ENCODE measurements at regions not wholly inside any gene's neighbourhood (a gene's known extent, or its start where the extent isn't known, plus 50 kb on each side); places are given as distances from the start of the nearest gene placed in this dataset.

DNA sequence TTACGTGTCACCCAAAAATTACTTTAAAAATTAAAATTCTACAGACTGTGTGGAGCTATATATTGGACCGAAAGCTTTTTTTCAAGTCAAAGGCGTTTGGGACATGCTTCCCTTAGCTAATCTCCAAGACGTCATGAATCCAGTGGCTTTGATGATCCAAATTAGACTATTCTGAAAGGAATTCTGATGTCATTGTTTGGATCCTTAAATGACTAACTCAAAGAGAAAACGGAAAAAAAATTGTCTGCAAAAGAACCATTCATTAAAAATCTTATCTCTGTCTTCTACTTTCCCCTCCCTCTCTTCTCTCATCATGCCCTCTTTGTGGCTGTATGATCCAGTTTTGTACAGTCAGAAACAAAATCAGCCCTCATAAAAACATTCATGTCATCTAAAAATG, 161.8 kb downstream of the ETV1 start:
- TF ChIP-seq, protein P1, sequence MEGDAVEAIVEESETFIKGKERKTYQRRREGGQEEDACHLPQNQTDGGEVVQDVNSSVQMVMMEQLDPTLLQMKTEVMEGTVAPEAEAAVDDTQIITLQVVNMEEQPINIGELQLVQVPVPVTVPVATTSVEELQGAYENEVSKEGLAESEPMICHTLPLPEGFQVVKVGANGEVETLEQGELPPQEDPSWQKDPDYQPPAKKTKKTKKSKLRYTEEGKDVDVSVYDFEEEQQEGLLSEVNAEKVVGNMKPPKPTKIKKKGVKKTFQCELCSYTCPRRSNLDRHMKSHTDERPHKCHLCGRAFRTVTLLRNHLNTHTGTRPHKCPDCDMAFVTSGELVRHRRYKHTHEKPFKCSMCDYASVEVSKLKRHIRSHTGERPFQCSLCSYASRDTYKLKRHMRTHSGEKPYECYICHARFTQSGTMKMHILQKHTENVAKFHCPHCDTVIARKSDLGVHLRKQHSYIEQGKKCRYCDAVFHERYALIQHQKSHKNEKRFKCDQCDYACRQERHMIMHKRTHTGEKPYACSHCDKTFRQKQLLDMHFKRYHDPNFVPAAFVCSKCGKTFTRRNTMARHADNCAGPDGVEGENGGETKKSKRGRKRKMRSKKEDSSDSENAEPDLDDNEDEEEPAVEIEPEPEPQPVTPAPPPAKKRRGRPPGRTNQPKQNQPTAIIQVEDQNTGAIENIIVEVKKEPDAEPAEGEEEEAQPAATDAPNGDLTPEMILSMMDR (IDR thresholded peaks at IDR 0.05; ENCODE audit: extremely low read depth in 1 of 2, insufficient read depth in 1 of 2, low read depth in 1 of 2, low read length in 2 of 2), result no peak
- TF ChIP-seq POLR2A (IDR thresholded peaks at IDR 0.05; ENCODE audit: low read depth, low read length) (no peak), POLR2AphosphoS5 (IDR thresholded peaks at IDR 0.05; ENCODE audit: insufficient read depth, low read depth, low read length) (no peak)

All from endothelial cell of umbilical vein (primary cell).